ENCODE measurements at regions not wholly inside any gene's neighbourhood (a gene's known extent, or its start where the extent isn't known, plus 50 kb on each side); places are given as distances from the start of the nearest gene placed in this dataset.

GRCh38 chr7:41247143-41247865, 455.6 kb downstream of the INHBA start:
- TF ChIP-seq CTCF (conservative IDR thresholded peaks at IDR 0.05 in 1 of 2, IDR thresholded peaks at IDR 0.05 in 1 of 2; ENCODE audit: extremely low read depth in 1 of 2, insufficient read depth in 1 of 2, low read depth in 1 of 2, low read length in 2 of 2) (no peak), EZH2 (IDR thresholded peaks at IDR 0.05; ENCODE audit: borderline replicate concordance, low read length) (no peak)
